GM19395 (cell line): ENCODE measurements at regions not wholly inside any gene's neighbourhood (a gene's known extent, or its start where the extent isn't known, plus 50 kb on each side); places are given as distances from the start of the nearest gene placed in this dataset.

Experiments used
- ATAC-seq: cut with Tn5 transposase; IDR thresholded peaks from one replicate; pipeline ENCODE4 v1.9.1; 2021; ENCODE audit warnings: mild to moderate bottlenecking, moderate library complexity; ENCODE audit not compliant: unreplicated experiment

- ATAC-seq, result no peak
These were observed 2387.6 kb upstream of the WWC1 start for GRCh38 chr5:165903835-165904234.

GRCh38 chr5:165906871-165907270 is 2384.6 kb upstream of the WWC1 start:
- no peak for ATAC-seq

- ATAC-seq, result no peak
These were observed 2378.4 kb upstream of the WWC1 start for GRCh38 chr5:165913059-165913458.

- ATAC-seq, result no peak
These were observed 2377.0 kb upstream of the WWC1 start for GRCh38 chr5:165914456-165914855.

GRCh38 chr5:165919196-165919595 is 2372.2 kb upstream of the WWC1 start:
- ATAC-seq, result no peak

- ATAC-seq, result no peak
These were observed 2370.8 kb upstream of the WWC1 start for GRCh38 chr5:165920655-165921054.

GRCh38 chr5:165928971-165929370 is 2362.5 kb upstream of the WWC1 start:
- no peak for ATAC-seq

- ATAC-seq, result no peak
These were observed 2350.9 kb upstream of the WWC1 start for GRCh38 chr5:165940541-165940940.

- ATAC-seq, result no peak
These were observed 2334.6 kb upstream of the WWC1 start for GRCh38 chr5:165956854-165957253.

- no peak for ATAC-seq
These were observed 2309.8 kb upstream of the WWC1 start for GRCh38 chr5:165981671-165982070.

GRCh38 chr5:165996201-165996875 is 2295.1 kb upstream of the WWC1 start:
- no peak for ATAC-seq

GRCh38 chr5:165999693-166000320 is 2291.6 kb upstream of the WWC1 start:
- no peak for ATAC-seq

GRCh38 chr5:166004006-166004405 is 2287.4 kb upstream of the WWC1 start:
- ATAC-seq, result no peak

- no peak for ATAC-seq
These were observed 2278.0 kb upstream of the WWC1 start for GRCh38 chr5:166013415-166013814.

GRCh38 chr5:166014256-166014655 is 2277.2 kb upstream of the WWC1 start:
- no peak for ATAC-seq

- no peak for ATAC-seq
These were observed 2272.7 kb upstream of the WWC1 start for GRCh38 chr5:166018716-166019115.

GRCh38 chr5:166022065-166022464 is 2269.4 kb upstream of the WWC1 start:
- ATAC-seq, result no peak

- ATAC-seq, result no peak
These were observed 2266.5 kb upstream of the WWC1 start for GRCh38 chr5:166024970-166025369.

- no peak for ATAC-seq
These were observed 2263.9 kb upstream of the WWC1 start for GRCh38 chr5:166027582-166027981.

GRCh38 chr5:166031926-166032325 is 2259.5 kb upstream of the WWC1 start:
- ATAC-seq, result no peak

- no peak for ATAC-seq
These were observed 2258.8 kb upstream of the WWC1 start for GRCh38 chr5:166032601-166033000.

GRCh38 chr5:166045961-166046360 is 2245.5 kb upstream of the WWC1 start:
- no peak for ATAC-seq

GRCh38 chr5:166046956-166047355 is 2244.5 kb upstream of the WWC1 start:
- no peak for ATAC-seq
